Stimulated activated CD4-positive, alpha-beta T cell treated with anti-CD3 and anti-CD28 coated beads, Interleukin-2, amount 100 ng/mL, for 48 hours (primary cell): ENCODE measurements at regions not wholly inside any gene's neighbourhood (a gene's known extent, or its start where the extent isn't known, plus 50 kb on each side); places are given as distances from the start of the nearest gene placed in this dataset.
"Not testable (repeated sequence)": the region's sequence is repeated elsewhere in the genome, so short reads cannot be mapped to it uniquely, and the experiment has no call there.

Source experiments
- DNase-seq, 2 donors: peaks; one replicate each; pipeline ENCODE4 v3.0.0-alpha.2; 2020

DNA sequence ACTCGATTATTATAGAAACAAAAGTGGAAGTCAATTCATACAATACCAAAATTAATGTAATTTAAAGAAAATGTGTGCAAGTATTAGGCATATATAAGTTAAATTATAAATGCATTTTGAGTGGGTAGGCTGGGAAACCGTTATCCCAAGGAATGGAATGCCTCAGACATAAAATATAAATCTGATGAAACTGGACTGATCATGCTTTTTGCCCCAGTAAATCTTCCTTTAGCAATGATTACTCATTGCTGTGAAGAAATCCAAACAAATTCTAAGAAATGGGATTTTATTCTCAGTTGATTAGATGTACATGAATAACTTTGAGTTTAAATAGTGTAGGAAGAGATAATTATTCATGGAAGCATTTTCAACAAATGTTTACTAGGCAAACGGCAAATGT is 185.5 kb upstream of the KCNMB2 start:
- DNase-seq = no peak

DNA sequence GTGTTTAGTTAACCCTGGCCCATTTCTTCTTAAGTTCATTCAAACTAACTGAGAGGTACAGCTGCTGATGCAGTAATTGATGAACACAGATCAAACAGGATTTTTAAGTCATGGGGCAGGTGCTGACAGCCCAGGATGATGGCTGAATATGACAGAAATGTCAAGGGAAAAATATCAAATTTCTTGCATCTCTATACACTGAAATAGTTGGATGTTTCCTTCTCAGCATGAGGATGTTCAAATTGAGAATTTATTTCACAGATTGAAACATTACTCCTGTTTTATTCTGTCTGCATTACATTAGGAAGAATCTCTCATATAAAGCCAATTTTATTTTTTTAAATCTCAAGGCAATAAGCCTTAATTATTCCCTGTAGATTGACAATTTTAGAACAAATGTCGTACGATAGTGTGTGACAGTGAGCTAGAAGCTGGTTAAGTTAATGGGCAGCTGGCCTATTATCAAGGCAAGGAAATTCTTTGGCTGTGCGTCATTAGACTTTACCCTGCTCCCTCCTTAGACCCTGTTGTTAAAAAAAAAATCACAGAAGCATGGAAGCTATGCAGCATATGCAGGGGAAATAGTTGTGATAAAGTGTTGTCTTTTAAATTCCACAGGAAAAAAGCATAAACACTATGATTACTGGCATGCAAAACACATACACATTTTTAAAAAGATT is 183.8 kb upstream of the KCNMB2 start:
- DNase-seq = no peak

DNA sequence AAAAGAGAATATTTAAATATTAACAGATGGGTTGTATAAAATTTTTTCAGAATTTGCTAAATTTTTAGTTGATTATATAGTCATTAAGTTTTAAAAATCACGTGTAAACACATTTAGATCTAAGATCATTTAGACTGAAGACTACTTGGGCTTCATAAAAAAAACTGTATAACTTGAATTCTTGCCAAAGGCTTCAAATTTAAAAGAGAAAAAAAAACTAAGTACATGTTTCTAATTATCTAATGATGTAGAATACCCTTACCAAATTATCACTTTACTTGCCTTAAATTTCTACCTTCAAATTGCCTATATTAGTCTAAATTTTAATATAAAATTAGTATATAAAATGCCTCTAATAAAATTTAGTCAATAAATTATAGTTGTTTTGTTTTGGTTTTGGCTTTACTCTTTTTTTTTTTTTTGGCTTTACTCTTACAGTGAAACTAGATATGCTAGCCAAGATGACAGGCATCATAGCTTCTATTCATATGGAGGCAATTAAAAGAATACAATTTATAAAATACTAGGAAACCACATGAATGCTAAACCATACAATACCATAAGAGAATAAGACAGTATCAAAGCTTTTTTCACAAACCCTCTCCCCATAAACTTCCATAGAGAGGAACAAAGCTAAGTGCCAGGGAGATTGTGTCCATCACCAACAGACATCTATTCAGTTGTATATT is 183.1 kb upstream of the KCNMB2 start:
- DNase-seq = no peak

DNA sequence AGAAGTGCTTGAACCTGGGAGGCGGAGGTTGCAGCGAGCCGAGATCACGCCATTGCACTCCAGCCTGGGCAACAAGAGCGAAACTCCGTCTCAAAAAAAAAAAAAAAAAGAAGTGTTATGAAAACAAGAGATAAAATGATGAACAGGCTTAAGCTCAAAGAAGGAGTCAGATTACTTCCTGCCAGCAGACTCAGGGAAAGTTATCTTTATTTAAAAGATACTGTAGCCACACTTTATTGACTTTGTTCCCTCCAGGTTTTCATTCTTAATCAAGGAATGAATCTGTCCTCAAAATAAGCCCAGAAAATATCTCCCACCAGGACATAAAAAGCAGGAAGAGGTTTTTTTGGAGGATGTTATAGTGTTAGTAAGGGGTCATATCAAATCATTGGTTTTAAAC is 176.5 kb upstream of the KCNMB2 start:
- DNase-seq = no peak

DNA sequence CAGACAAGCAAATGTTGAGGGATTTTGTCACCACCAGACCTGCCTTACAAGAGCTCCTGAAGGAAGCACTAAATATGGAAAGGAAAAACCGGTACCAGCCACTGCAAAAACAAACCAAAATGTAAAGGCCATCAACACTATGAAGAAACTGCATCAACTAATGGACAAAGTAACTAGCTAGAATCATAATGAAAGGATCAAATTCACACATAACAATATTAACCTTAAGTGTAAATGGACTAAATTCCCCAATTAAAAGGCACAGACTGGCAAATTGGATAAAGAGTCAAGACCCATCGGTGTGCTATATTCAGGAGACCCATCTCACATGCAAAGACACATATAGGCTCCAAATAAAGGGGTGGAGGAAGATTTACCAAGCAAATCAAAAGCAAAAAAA is 173.2 kb upstream of the KCNMB2 start:
- DNase-seq = not testable (repeated sequence)

DNA sequence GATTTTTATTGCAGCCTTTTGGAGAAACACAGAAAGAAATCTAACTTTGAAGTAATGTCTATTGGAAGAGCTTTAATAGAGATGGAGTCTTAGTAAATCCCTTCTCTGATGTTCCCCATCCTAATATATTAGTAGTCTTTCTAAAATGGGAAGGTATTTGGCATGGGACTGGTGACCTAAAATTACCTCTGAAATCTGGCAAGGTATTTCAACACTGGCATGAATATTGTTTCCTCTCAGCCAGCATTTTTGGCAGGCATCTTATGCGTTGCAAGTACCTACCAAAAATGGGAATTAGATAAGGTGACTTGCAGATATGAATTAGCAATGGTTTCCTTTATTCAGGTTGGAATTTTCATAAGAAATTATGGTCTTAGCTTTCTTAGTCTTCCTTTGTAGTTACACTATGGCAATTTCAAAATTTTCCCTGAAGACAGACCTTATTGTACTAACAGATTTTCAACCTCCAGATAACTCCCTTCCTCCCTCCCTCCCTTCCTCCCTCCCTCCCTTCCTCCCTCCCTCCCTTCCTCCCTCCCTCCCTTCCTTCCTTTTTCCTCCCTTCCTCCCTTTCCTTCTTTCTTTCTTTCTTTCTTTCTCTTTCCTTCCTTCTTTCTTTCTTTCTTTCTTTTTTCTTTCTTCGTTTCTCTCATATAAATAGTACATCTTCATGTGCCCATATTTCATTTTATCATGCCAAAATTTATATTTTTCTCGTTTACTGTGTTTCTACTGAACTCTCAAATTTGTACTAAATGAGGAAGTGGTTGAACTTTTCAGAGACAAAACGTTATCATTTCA is 168.2 kb upstream of the KCNMB2 start:
- no peak for DNase-seq

DNA sequence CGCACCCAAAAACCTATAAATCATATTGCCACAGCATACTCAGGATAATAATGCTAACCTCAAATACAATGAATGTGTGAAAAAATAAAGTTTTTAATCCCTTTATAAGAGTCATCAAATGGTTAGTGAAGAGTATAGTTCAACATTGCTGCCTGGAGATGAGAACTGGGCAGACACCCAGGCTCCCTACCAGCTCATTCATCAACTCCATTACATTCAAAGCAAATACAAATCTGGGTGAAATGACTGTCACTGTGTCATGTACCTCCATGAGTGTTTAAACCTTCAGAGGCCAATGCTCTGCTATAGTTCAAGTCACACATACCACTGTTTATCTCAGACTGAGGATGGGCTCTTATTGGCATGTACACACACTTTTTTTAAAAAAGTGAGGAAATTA is 167.2 kb upstream of the KCNMB2 start:
- no peak for DNase-seq

DNA sequence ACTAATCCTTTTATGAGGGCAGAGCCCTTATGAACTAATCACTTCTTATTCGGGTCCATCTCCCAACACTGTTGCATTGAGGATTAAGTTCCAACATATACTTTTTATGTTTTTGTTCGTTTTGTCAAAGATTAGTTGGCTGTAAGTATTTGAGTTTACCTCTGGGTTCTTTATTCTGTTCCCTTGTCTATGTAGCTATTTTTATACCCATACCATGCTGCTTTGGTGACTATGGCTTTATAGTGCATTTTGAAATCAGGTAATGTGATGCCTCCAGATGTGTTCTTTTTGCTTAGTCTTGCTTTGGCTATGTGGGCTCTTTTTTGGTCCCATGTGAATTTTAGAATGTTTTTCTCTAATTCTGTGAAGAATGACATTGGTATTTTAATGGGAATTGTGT is 166.4 kb upstream of the KCNMB2 start:
- DNase-seq = no peak

DNA sequence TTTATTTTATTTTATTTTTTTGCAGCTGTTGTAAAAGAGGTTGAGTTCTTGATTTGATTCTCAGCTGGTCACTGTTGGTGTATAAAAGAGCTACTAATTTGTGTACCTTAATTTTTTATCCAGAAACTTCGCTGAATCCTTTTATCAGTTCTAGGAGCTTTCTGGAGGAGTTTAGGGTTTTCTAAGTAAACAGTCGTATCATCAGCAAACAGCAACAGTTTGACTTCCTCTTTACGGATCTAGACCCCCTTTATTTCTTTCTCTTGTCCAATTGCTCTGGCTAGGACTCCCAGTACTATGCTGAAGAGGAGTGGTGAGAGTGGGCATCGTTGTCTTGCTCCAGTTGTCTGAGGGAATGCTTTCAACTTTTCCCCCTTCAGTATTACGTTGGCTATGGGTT is 165.8 kb upstream of the KCNMB2 start:
- no peak for DNase-seq

DNA sequence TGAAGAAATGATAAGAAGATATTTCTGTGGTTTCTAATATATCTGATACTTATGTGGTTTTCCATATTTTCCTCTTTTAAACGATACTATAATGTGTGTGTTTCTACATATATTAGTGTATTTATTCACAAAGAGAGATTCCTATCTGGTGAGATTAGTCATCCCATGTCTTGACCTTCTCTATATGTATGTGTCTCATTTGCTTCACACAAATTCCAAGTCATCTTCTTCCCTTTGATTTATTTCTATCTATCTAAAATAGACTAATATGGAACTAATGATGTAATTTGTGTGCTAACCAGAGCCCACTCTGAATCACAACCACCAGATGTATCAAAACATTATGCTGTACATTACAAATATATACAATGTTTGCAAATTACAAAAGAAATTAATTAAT is 154.7 kb upstream of the KCNMB2 start:
- DNase-seq = no peak

DNA sequence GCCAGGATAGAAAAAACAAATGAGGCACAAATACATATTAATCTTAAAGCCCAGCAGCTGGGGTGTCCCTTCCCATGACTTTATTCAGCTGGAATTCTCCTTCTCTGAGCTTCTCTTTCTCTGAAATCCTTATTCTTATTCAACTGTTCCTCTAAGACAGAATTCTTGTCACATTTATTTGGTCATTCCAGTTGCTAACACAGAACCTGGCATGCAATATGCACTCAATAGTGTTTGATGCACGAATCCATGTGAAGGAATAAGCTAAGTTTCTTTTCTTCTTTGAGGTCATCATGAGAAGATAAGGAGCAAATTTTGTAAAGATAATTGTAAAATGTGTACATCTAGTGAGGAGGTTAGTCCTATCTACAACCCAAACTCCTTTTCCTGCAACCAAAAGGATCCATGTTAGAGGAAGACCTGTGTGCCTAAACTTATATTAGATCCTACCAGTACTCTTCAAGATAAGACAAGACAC is 154.2 kb upstream of the KCNMB2 start:
- DNase-seq = no peak

DNA sequence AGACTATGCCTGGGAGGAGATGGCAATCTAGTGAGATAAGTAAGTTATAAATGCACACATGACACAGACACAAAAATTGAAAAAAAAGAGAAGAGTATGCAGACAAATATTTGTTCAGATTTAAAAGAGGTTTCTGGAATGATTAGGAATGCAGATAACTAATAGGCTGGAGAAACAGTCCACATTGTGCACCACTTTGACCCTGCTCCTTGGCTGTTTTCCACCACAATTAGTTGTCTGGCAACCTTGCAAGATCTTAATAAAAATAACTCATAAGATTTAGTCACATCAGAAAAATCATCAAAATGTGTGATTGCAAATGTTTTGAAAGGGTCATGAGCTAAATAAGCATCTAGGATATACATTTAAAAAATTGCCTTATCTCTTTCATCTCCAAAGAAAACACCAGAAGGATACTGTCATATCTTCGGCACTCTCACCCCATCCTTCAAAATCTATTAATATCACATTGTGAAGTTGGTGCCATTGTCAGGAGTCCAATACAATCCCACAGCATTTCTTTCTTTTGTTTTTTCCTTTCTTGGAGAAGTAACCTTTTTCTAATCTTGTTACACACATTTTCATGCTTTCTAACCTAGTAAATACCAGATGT is 153.7 kb upstream of the KCNMB2 start:
- DNase-seq = no peak

DNA sequence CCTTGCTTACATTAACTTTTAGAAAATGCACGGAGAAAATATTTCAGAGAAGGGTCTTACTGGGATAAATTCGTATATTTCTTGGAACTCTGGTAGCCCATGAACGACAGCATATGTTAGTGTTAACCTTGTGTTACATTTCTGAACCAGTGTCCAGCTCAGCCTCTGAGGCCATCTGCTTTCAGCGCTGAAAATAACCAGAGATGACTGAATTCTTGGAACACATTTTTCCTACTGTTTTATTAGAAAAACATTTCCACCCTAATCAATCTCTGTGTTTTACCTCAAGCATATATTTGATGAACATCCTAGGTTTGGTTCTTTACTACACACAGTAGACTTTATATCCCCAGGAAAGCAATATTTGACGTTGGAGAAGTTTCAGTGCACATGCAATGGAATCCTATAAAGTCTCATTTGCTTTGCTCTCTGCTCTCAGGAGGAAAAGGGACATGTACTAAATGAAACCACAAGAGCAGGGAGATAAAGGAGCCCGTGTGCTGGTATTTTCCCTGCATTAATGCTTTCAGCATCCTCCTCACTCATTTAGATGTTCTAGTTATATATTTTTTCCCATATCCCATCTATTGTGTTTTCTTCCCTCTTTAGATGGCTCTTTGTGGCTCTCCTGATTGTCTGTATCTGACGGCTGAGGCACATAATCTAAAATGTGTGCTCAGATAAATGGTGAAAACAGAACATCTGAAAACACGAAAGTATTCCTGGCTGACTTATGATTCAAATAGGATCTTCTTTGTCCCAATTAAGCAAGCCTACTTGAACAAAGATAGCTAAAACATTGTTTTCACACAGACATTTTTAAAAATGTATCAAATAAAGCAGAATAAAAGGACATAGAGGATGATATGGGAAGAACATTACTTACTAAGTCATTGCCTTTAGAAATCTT is 151.7 kb upstream of the KCNMB2 start:
- DNase-seq = no peak

DNA sequence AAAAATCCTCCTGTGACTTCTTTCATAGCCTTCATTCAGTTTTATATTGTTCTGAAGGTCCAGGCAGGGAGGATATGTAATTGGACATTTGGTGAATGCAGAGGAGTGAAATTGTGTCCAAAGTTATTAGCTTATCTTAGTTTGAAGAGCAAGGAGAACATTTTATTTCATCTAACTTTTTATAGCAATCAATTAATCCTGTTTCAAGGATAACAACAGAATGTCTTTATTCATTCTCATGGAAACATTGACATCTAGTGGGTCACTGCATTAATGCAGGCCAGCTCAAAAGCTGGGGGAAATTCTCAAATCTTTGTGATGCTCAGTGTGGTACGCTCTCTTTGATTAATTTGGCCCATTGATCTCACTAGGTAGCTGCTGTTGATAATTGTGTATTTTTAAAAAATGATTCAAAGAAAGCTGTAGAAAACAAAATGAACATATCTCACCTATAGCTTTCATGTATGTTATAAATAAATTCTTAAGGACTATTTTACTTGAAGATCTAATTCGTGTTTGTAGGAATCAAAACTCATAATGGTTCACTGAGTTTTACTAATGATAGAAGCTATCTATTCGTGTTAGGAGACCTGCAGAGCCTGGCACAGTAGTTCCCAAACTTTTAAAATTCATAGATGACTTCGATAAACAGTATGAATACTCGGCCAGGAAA is 150.8 kb upstream of the KCNMB2 start:
- peak; percentile 9 to 11 for DNase-seq

DNA sequence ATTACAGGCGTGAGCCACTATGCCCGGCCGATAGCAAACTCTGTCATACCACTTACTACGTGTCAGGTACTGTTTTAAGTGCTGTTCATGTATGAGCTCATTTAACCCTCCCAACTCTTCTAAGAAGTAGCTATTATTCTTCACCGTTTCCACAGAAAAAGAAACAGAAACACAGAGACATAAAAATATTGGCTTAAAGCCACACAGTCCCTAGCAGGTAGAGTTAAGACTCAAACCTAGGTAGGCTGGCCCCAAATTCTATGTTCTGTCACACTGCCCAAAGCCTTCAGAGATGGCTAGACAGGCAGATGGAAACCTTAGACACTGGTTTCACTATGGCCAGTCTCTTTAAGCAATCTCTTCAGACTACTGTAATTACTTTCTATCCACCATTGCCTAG is 149.8 kb upstream of the KCNMB2 start:
- DNase-seq = no peak

DNA sequence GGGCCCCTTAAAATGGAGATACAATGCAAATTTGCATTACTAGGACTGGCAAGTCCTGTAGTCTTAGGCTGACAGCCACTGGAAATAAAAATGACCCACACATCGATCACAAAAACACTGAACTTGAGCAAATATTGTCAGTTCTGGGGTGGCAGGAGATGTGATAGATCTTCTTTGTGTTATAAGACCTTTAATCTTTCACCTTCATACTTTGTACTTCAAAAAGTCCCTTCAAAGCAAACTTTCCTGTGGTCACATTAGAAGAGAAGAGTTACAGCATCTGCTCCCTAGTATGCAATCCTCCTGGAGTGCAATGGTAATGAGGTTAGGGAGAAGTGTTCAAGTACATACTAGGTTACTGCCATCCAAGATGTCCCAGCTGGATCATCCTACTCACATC is 149.4 kb upstream of the KCNMB2 start:
- no peak for DNase-seq

DNA sequence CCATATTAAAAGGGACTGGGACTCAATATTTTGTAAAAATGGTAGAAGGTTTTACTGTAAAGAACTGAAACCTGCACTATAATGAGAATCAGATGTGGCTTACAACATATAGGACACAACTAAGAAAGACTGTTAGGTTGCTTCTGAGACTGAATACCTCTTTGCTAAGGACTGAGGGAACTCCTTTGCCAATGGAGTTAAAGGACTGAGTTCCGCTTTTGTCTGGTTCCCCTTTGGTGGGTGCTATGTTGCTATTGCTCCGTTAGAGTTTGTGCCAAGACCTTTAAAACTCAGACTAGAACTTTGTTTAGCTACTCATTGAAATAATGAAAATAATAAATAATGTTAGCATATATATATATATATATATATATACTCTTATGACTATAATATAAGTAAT is 147.8 kb upstream of the KCNMB2 start:
- no peak for DNase-seq

DNA sequence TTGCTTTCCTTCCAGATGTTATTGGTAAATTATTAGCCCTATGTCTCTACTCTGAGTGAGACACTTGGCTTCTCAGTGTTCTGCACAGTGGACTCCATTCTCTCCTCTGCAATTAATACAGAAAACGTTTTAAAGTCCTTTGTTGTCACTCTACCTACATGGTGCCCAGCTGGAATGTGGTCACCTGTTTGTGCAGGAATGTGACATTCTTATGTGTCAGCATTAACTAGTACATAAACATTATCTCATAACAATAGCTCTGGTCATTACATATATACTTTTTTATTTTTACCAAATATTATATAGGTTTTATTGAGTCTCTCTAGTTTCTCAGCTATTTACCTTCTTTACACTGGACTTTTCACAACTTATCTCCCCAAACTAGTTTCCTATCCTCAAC is 147.0 kb upstream of the KCNMB2 start:
- no peak for DNase-seq

DNA sequence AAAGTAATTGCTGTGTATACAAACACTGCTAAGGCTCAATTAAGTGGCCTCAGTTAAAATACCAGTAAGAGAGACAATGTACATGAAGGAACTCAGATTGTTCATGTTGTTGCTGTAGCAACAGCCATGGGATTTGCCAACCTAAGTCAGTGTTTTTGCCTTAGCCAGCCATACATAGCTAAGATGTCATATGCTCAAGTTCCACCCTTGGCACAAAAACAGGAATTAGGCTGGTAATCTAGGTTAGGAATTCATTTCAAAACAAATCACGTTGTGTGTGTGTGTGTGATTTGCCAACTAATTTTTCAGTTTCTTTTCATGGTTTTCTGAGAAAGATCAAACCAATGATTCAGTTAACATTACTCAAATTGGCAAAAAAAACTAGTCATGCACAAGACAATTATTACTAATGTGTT is 143.7 kb upstream of the KCNMB2 start:
- no peak for DNase-seq

DNA sequence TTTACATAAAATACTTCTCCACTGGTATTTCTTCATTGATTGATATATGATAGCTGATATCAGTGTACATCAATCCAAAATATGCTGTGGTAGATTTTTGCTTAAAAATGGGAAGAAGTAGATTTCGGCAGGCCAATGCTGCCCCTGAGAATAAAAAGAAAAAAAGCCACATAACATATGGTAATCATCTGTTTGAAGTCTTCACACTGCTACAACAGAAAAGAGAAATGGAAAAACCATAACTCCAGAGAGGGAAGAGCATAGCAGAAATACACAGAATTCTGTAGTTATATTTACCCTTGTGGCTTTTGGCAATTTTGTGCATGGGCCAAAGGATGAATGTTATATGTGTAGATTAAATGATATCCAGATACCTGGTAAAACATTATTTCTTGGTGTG is 143.1 kb upstream of the KCNMB2 start:
- no peak for DNase-seq

DNA sequence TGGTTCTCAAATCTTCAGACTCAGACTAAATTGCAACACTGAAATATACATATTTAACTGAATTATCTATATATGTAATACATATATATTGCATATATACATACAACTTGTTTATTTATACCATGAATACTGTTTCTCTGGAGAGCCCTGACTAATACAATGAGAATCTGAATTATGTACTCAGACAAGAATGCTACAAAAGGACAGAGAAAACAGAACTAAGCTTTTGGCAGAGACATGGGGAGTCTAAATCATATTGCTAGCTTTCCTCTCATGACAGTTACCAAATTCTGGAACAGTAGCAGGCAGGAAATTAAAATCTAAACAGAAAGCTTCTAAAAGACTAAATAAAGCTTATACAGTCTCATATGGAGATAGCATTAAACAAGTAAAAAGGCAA is 142.4 kb upstream of the KCNMB2 start:
- no peak for DNase-seq

DNA sequence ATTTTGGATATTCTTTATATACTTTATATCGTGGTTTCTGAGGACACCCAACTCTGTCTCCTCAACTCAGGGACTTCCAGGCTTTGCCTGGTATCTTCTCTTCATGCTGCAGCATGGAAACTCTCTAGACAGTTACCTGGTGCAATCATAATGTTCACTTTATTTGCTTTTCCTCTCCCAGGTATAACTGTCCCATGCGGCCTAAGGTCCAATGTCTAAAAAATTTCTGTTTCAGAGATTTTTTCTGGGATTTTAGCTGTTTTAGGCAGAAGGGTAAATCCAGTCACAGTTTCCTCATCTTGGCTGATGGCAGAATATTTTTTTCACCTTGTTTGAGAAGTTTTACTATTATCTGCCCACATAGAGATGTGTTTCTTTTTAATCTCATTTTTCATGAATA is 139.9 kb upstream of the KCNMB2 start:
- no peak for DNase-seq
